ENCODE measurements at regions not wholly inside any gene's neighbourhood (a gene's known extent, or its start where the extent isn't known, plus 50 kb on each side); places are given as distances from the start of the nearest gene placed in this dataset.
"Not testable (repeated sequence)": the region's sequence is repeated elsewhere in the genome, so short reads cannot be mapped to it uniquely, and the experiment has no call there.

GRCh38 chr13:65292488-65292901, 1937.6 kb downstream of the PCDH9 start:
- Histone ChIP-seq H3K27me3 (no peaks in the 10 kb centered on the region), H3K9me3 (replicated peaks in 1 of 3) (peaks cover 0 to 2% (median 0%) of the 10 kb centered on the region in 3 donors), H3K36me3 (replicated peaks in 1 of 2) (no peaks in the 10 kb centered on the region), H3K4me3 (no peak overlapping the region), H3K4me1 (replicated peaks in 1 of 2) (no peaks in the 10 kb centered on the region), H3K27ac (no peak overlapping the region)
- peak in 4 of 7 donors; percentile 20 to 64 (median 41) for DNase-seq
- 45 to 47% (median 46%) methylated on average over 2 of the region's 2 CpGs for WGBS, 4 donors
- TF ChIP-seq POLR2A (IDR thresholded peaks at IDR 0.05): no peak
- TF ChIP-seq CTCF (IDR thresholded peaks at IDR 0.05): no peak
- intact Hi-C loops (cut with DNase I): no loop called here

- no peak for DNase-seq
Observed at GRCh38 chr13:65287405-65287804, 1942.7 kb downstream of the PCDH9 start.

GRCh38 chr13:65275838-65276630, 1954.1 kb downstream of the PCDH9 start:
- WGBS, 4 donors: 68 to 83% (median 79%) methylated on average over 5 of the region's 5 CpGs
- TF ChIP-seq POLR2A (IDR thresholded peaks at IDR 0.05): no peak
- TF ChIP-seq CTCF (IDR thresholded peaks at IDR 0.05): no peak
- Histone ChIP-seq H3K9me3 (replicated peaks in 1 of 3) (no peaks in the 10 kb centered on the region), H3K36me3 (replicated peaks in 1 of 2) (no peaks in the 10 kb centered on the region), H3K4me3 (no peak overlapping the region), H3K27ac (no peak overlapping the region), H3K27me3 (no peaks in the 10 kb centered on the region), H3K4me1 (replicated peaks in 1 of 2) (no peaks in the 10 kb centered on the region)
- no peak for DNase-seq
- intact Hi-C loops (cut with DNase I): no loop called here

More at GRCh38 chr13:65287405-65287804, 1942.7 kb downstream of the PCDH9 start:
- no peaks in the 10 kb centered on the region for H3K36me3 ChIP-seq (replicated peaks in 1 of 2)
- 78 to 93% (median 88%) methylated on average over 1 of the region's 1 CpG for WGBS, 4 donors
- no peaks in the 10 kb centered on the region for H3K4me1 ChIP-seq (replicated peaks in 1 of 2)
- no peak overlapping the region for H3K4me3 ChIP-seq
- no peak overlapping the region for H3K27ac ChIP-seq
- no peaks in the 10 kb centered on the region for H3K27me3 ChIP-seq
- no peaks in the 10 kb centered on the region for H3K9me3 ChIP-seq (replicated peaks in 1 of 3)
- TF ChIP-seq CTCF (IDR thresholded peaks at IDR 0.05) (no peak), POLR2A (IDR thresholded peaks at IDR 0.05) (no peak)
- intact Hi-C loops (cut with DNase I): no loop called here

GRCh38 chr13:65275108-65275507, 1955.0 kb downstream of the PCDH9 start:
- no peak overlapping the region for H3K4me3 ChIP-seq
- TF ChIP-seq POLR2A (IDR thresholded peaks at IDR 0.05) (no peak), CTCF (IDR thresholded peaks at IDR 0.05) (no peak)
- WGBS, 4 donors: 81 to 88% (median 86%) methylated on average over 3 of the region's 3 CpGs
- H3K9me3 ChIP-seq (replicated peaks in 1 of 3): no peaks in the 10 kb centered on the region
- H3K4me1 ChIP-seq (replicated peaks in 1 of 2): no peaks in the 10 kb centered on the region
- H3K27me3 ChIP-seq: no peaks in the 10 kb centered on the region
- no peak overlapping the region for H3K27ac ChIP-seq
- no peak for DNase-seq
- intact Hi-C loops (cut with DNase I): no loop called here
- no peaks in the 10 kb centered on the region for H3K36me3 ChIP-seq (replicated peaks in 1 of 2)

- H3K27ac ChIP-seq; intact Hi-C loops (cut with DNase I); H3K27me3 ChIP-seq; H3K4me1 ChIP-seq (replicated peaks in 1 of 2); DNase-seq; H3K4me3 ChIP-seq; H3K36me3 ChIP-seq (replicated peaks in 1 of 2); H3K9me3 ChIP-seq (replicated peaks in 1 of 3): not testable (repeated sequence)
- 81 to 92% (median 88%) methylated on average over 6 of the region's 6 CpGs for WGBS, 4 donors
Observed at GRCh38 chr13:65273811-65274420, 1956.2 kb downstream of the PCDH9 start.
